SK-N-SH treated with all-trans-retinoic acid at 6 μM for 48 hours (cell line): ENCODE measurements at regions not wholly inside any gene's neighbourhood (a gene's known extent, or its start where the extent isn't known, plus 50 kb on each side); places are given as distances from the start of the nearest gene placed in this dataset.

Experiments used
- ATAC-seq: fragments of 200-7000 bp; cut with Tn5 transposase; 3 replicates; pipeline ENCODE4 v1.9.1; 2020; ENCODE audit warnings: mild to moderate bottlenecking, moderate library complexity
- ARNTL ChIP-seq: fragments of 450-650 bp; formaldehyde crosslinking; IDR thresholded peaks from 2 replicates; pipeline ENCODE4 v1.5.0; 2020; ENCODE audit warnings: low read depth, mild to moderate bottlenecking, moderate library complexity, borderline replicate concordance
- BACH2 ChIP-seq: fragments of 250-450 bp; sonication (Bioruptor Pico); IDR thresholded peaks from 2 replicates; pipeline ENCODE4 v1.9.0; 2021; ENCODE audit warnings: mild to moderate bottlenecking, borderline replicate concordance
- CSDC2 ChIP-seq: fragments of 250-450 bp; sonication (Bioruptor Pico); IDR thresholded peaks from 2 replicates; pipeline ENCODE4 v1.5.0; 2020; ENCODE audit warnings: mild to moderate bottlenecking, moderate library complexity
- CSRNP3 ChIP-seq: fragments of 250-450 bp; sonication (Bioruptor Pico); IDR thresholded peaks from 2 replicates; pipeline ENCODE4 v1.5.1; 2021; ENCODE audit warnings: mild to moderate bottlenecking, moderate library complexity
- ESRRG ChIP-seq: fragments of 250-450 bp; sonication (Bioruptor Pico); IDR thresholded peaks from 2 replicates; pipeline ENCODE4 v1.6.1; 2021; ENCODE audit warnings: mild to moderate bottlenecking
- GLIS3 ChIP-seq: fragments of 250-450 bp; sonication (Bioruptor Pico); IDR thresholded peaks from 2 replicates; pipeline ENCODE4 v1.5.0; 2020; ENCODE audit warnings: mild to moderate bottlenecking, moderate library complexity
- ISL1 ChIP-seq: fragments of 250-450 bp; sonication (Bioruptor Pico); IDR thresholded peaks from 2 replicates; pipeline ENCODE4 v2.1.2; 2022; ENCODE audit warnings: mild to moderate bottlenecking, moderate library complexity
- OSR1 ChIP-seq: fragments of 250-450 bp; sonication (Bioruptor Pico); IDR thresholded peaks from 2 replicates; pipeline ENCODE4 v1.8.0; 2022; ENCODE audit warnings: moderate library complexity, mild to moderate bottlenecking, inconsistent platforms
- POU6F1 ChIP-seq: fragments of 250-450 bp; sonication (Bioruptor Pico); IDR thresholded peaks from 2 replicates; pipeline ENCODE4 v1.8.0; 2021; ENCODE audit warnings: low read depth, mild to moderate bottlenecking, moderate library complexity, borderline replicate concordance
- PPARA ChIP-seq: fragments of 250-450 bp; sonication (Bioruptor Pico); IDR thresholded peaks from 2 replicates; pipeline ENCODE4 v1.5.0; 2020; ENCODE audit warnings: mild to moderate bottlenecking, borderline replicate concordance
- RARB ChIP-seq: fragments of 250-450 bp; sonication (Bioruptor Pico); IDR thresholded peaks from 2 replicates; pipeline ENCODE4 v1.8.0; 2021; ENCODE audit warnings: mild to moderate bottlenecking, moderate library complexity
- SNAI2 ChIP-seq: fragments of 250-450 bp; sonication (Bioruptor Pico); IDR thresholded peaks from 2 replicates; pipeline ENCODE4 v1.5.0; 2020; ENCODE audit warnings: mild to moderate bottlenecking, moderate library complexity
- TOX ChIP-seq: fragments of 250-450 bp; sonication (Bioruptor Pico); IDR thresholded peaks from 2 replicates; pipeline ENCODE4 v1.8.0; 2021; ENCODE audit warnings: mild to moderate bottlenecking, moderate library complexity, borderline replicate concordance
- ZC3H10 ChIP-seq: fragments of 250-450 bp; sonication (Bioruptor Pico); IDR thresholded peaks from 2 replicates; pipeline ENCODE4 v1.5.1; 2021; ENCODE audit warnings: mild to moderate bottlenecking, moderate library complexity
- ZFP3 ChIP-seq: fragments of 250-450 bp; sonication (Bioruptor Pico); IDR thresholded peaks from 2 replicates; pipeline ENCODE4 v1.5.0; 2020; ENCODE audit warnings: mild to moderate bottlenecking, moderate library complexity
- ZFP30 ChIP-seq: fragments of 450-650 bp; formaldehyde crosslinking; IDR thresholded peaks from 2 replicates; pipeline ENCODE4 v1.5.0; 2022; ENCODE audit warnings: mild to moderate bottlenecking, moderate library complexity
- ZNF8 ChIP-seq: fragments of 450-650 bp; formaldehyde crosslinking; IDR thresholded peaks from 2 replicates; pipeline ENCODE4 v1.5.0; 2020; ENCODE audit warnings: mild to moderate bottlenecking, moderate library complexity
- TF ChIP-seq, protein P1 (sequence below): fragments of 250-450 bp; sonication (Bioruptor Pico); IDR thresholded peaks from 2 replicates; pipeline ENCODE4 v1.5.1; 2020; ENCODE audit warnings: low read depth, mild to moderate bottlenecking, moderate library complexity
- TF ChIP-seq, protein P2 (sequence below): fragments of 250-450 bp; sonication (Bioruptor Pico); IDR thresholded peaks from 2 replicates; pipeline ENCODE4 v1.8.0; 2020; ENCODE audit warnings: mild to moderate bottlenecking, moderate library complexity, borderline replicate concordance
- TF ChIP-seq, protein P3 (sequence below): fragments of 250-450 bp; sonication (Bioruptor Pico); IDR thresholded peaks from 2 replicates; pipeline ENCODE4 v1.5.0; 2020; ENCODE audit warnings: mild to moderate bottlenecking, moderate library complexity

DNA sequence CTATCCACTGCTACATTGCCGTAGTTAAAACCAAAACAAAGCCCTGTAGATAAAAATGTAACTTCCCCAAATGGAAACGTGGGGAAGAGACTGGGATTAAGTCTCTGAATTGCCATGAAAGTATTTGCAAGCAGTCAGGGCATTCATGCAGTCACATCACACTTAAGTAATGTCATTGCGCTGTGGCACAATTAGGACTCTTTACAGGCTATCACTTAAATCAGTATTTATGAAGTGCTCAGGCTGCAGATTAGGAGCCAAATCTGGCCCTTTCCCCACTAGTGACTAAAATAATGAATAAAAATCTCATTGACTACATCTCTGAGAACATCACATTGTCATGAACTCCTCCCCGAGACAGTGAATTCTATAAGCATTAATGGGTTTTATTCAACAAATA lies 300.9 kb downstream of the ICOS start:
- ATAC-seq, result no peak
- no peak for TF ChIP-seq BACH2 (CRISPR knock-in tag)
- no peak for TF ChIP-seq SNAI2 (CRISPR knock-in tag)
- no peak for TF ChIP-seq GLIS3 (CRISPR knock-in tag)
- TF ChIP-seq, protein P1, sequence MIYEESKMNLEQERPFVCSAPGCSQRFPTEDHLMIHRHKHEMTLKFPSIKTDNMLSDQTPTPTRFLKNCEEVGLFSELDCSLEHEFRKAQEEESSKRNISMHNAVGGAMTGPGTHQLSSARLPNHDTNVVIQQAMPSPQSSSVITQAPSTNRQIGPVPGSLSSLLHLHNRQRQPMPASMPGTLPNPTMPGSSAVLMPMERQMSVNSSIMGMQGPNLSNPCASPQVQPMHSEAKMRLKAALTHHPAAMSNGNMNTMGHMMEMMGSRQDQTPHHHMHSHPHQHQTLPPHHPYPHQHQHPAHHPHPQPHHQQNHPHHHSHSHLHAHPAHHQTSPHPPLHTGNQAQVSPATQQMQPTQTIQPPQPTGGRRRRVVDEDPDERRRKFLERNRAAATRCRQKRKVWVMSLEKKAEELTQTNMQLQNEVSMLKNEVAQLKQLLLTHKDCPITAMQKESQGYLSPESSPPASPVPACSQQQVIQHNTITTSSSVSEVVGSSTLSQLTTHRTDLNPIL, result no peak
- TF ChIP-seq ZFP30 (CRISPR knock-in tag), result no peak
- no peak for TF ChIP-seq ZC3H10
- no peak for TF ChIP-seq ZNF8 (CRISPR knock-in tag)
- no peak for TF ChIP-seq ZFP3 (CRISPR knock-in tag)
- TF ChIP-seq ESRRG, result no peak

DNA sequence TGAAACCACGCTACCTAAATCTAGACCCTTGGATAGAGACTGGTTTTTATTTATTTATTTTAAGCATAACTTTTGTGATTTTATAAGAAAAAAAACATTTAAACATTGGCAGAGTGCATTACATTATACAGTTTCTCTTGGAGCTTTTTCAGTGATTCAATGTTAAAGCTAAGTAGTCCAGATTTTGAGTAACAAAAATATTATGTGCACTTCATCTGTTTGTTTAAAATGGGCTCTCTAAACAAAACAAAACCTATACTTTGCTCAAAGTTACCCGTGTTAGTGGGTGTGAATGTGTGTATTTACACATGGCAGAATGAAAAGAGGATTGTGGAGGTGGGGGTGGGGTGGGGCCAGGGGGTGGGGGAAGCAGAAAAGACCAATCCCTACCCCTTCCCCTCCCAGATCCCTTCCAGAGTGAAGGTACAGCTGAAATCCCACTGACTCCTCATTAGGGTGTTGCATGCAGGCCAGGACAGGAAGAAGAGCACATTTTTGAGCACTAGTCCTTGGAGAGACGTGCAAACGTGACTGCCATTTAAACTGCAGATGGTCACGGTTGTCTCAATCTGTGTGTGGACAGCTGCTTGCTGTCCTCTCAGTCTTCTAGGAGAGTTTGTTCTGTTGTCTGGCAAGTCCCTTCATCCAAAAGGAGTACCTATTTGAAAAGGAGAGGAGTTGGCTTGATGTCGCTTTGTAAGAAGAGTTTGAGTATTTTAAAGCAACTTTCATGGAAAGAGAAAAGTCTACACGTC lies 303.0 kb downstream of the ICOS start:
- no peak for ATAC-seq
- TF ChIP-seq POU6F1 (CRISPR knock-in tag), result no peak
- TF ChIP-seq, protein P2, sequence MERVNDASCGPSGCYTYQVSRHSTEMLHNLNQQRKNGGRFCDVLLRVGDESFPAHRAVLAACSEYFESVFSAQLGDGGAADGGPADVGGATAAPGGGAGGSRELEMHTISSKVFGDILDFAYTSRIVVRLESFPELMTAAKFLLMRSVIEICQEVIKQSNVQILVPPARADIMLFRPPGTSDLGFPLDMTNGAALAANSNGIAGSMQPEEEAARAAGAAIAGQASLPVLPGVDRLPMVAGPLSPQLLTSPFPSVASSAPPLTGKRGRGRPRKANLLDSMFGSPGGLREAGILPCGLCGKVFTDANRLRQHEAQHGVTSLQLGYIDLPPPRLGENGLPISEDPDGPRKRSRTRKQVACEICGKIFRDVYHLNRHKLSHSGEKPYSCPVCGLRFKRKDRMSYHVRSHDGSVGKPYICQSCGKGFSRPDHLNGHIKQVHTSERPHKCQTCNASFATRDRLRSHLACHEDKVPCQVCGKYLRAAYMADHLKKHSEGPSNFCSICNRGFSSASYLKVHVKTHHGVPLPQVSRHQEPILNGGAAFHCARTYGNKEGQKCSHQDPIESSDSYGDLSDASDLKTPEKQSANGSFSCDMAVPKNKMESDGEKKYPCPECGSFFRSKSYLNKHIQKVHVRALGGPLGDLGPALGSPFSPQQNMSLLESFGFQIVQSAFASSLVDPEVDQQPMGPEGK (CRISPR knock-in tag), result no peak
- TF ChIP-seq ZFP3 (CRISPR knock-in tag), result no peak
- no peak for TF ChIP-seq ESRRG
- TF ChIP-seq ISL1 (CRISPR knock-in tag), result no peak
- no peak for TF ChIP-seq OSR1 (CRISPR knock-in tag)
- no peak for TF ChIP-seq TOX (CRISPR knock-in tag)
- TF ChIP-seq GLIS3 (CRISPR knock-in tag), result no peak
- TF ChIP-seq SNAI2 (CRISPR knock-in tag), result no peak
- TF ChIP-seq PPARA (CRISPR knock-in tag), result no peak
- TF ChIP-seq RARB (CRISPR knock-in tag), result no peak
- TF ChIP-seq ZFP30 (CRISPR knock-in tag), result no peak

- TF ChIP-seq PPARA (CRISPR knock-in tag) (no peak), ZNF8 (CRISPR knock-in tag) (no peak), OSR1 (CRISPR knock-in tag) (no peak), ZFP30 (CRISPR knock-in tag) (no peak), ARNTL (no peak)
- TF ChIP-seq, protein P3, sequence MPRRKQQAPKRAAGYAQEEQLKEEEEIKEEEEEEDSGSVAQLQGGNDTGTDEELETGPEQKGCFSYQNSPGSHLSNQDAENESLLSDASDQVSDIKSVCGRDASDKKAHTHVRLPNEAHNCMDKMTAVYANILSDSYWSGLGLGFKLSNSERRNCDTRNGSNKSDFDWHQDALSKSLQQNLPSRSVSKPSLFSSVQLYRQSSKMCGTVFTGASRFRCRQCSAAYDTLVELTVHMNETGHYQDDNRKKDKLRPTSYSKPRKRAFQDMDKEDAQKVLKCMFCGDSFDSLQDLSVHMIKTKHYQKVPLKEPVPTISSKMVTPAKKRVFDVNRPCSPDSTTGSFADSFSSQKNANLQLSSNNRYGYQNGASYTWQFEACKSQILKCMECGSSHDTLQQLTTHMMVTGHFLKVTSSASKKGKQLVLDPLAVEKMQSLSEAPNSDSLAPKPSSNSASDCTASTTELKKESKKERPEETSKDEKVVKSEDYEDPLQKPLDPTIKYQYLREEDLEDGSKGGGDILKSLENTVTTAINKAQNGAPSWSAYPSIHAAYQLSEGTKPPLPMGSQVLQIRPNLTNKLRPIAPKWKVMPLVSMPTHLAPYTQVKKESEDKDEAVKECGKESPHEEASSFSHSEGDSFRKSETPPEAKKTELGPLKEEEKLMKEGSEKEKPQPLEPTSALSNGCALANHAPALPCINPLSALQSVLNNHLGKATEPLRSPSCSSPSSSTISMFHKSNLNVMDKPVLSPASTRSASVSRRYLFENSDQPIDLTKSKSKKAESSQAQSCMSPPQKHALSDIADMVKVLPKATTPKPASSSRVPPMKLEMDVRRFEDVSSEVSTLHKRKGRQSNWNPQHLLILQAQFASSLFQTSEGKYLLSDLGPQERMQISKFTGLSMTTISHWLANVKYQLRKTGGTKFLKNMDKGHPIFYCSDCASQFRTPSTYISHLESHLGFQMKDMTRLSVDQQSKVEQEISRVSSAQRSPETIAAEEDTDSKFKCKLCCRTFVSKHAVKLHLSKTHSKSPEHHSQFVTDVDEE, result no peak
- TF ChIP-seq, protein P2 (CRISPR knock-in tag), result no peak
These were observed 304.3 kb upstream of the PARD3B start for GRCh38 chr2:204240961-204241360.

GRCh38 chr2:204249437-204249836 lies 295.8 kb upstream of the PARD3B start:
- no peak for ATAC-seq
- TF ChIP-seq CSDC2 (CRISPR knock-in tag), result no peak
- TF ChIP-seq ZFP30 (CRISPR knock-in tag), result no peak
- no peak for TF ChIP-seq CSRNP3 (CRISPR knock-in tag)
- no peak for TF ChIP-seq GLIS3 (CRISPR knock-in tag)
- no peak for TF ChIP-seq POU6F1 (CRISPR knock-in tag)
- no peak for TF ChIP-seq OSR1 (CRISPR knock-in tag)
- TF ChIP-seq, protein P1, result no peak
- TF ChIP-seq ARNTL, result no peak

More at GRCh38 chr2:204240961-204241360, 304.3 kb upstream of the PARD3B start:
- ATAC-seq, result no peak
